Right lobe of liver (tissue), 6 donors: ENCODE measurements at regions not wholly inside any gene's neighbourhood (a gene's known extent, or its start where the extent isn't known, plus 50 kb on each side); places are given as distances from the start of the nearest gene placed in this dataset.

Source experiments
- ATAC-seq, 4 donors: fragments of 200-7000 bp; cut with Tn5 transposase; one replicate each; pipeline ENCODE4 v1.9.1; 2020; ENCODE audit warnings: mild to moderate bottlenecking in 4 of 4, moderate library complexity in 4 of 4
- DNase-seq, 3 donors: peaks; one replicate each; pipeline ENCODE4 v3.0.0-alpha.2; 2020
- H3K27ac ChIP-seq, 3 donors: fragments of 200-600 bp; one replicate each; pipeline ENCODE4 v1.8.0; 2022
- H3K27me3 ChIP-seq, 2 donors: fragments of 200-600 bp; one replicate each; pipeline ENCODE4 v1.8.0; 2022
- H3K36me3 ChIP-seq, 4 donors: fragments of 200-600 bp; sonication (generic) in 1 of 4; one replicate each; pipeline versions ENCODE4 v1.5.1 to v1.8.0; 2017 to 2022; ENCODE audit warnings: control low read depth in 1 of 4
- H3K4me1 ChIP-seq, 4 donors: fragments of 200-600 bp; sonication (generic) in 1 of 4; one replicate each; pipeline versions ENCODE4 v1.5.1 to v1.8.0; 2017 to 2022; ENCODE audit warnings: control low read depth in 1 of 4
- H3K4me3 ChIP-seq, 3 donors: fragments of 200-600 bp; one replicate each; pipeline ENCODE4 v1.8.0; 2022
- H3K9me3 ChIP-seq, 4 donors: fragments of 200-600 bp; sonication (generic) in 1 of 4; one replicate each; pipeline versions ENCODE4 v1.5.1 to v1.8.0; 2017 to 2022; ENCODE audit warnings: control low read depth in 1 of 4
- POLR2A ChIP-seq: fragments of 450-650 bp; IDR thresholded peaks from one replicate; pipeline ENCODE4 v1.6.1; 2017; ENCODE audit warnings: antibody characterized with exemption, mild to moderate bottlenecking
- WGBS: methylation state at CpG from one replicate; pipeline ENCODE4 v1.1.6; 2018; ENCODE audit warnings: low coverage, low lambda C conversion rate; ENCODE audit not compliant: insufficient coverage; ENCODE audit errors: missing lambda C conversion rate; 5-methylcytosine and 5-hydroxymethylcytosine counted together
- intact Hi-C, 2 donors: fragments of 100-400 bp; cut with DNase I; formaldehyde crosslinking; loops; one replicate each; pipeline versions ENCODE4 v1.11.2 to v1.14.1; 2022
- TF ChIP-seq, protein P1 (sequence below), 4 donors: fragments of 200-600 bp in 3 of 4; fragments of 450-650 bp in 1 of 4; IDR thresholded peaks; one replicate each; pipeline versions ENCODE4 v1.5.1 to v1.8.0; 2016 to 2022; ENCODE audit warnings: antibody characterized with exemption in 4 of 4, mild to moderate bottlenecking in 2 of 4
- donor health status: DM: no; HTN: yes; CAD: no.
- donor health status: DM: no; HTN: no; CAD: no.
- donor health status: DM: no; HTN: no; CAD: no.
- donor health status: DM: no; HTN: yes; CAD: no.
- donor health status: DM: no; HTN: yes; CAD: no.

DNA sequence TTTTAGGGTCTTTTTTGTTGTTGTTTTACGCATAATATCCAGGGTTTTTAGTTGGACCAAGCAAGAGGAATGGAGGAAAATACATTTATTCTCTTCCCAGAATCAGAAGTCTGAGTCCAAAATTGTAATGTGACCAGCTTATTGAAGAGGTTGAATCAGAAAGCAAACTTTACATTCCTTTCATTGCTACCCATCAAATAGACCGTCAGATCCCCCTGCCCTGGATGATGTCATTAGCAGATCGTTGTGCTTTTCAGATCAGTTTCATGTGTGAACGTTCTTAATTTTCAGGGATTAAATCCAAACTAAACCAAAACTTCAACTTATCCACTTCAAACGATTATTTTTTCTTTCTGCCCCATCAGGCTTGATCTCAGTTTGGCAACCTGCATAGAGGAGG lies 85.7 kb upstream of the NGF start:
- Histone ChIP-seq H3K4me3 (no peak overlapping the region), H3K27ac (no peak overlapping the region), H3K36me3 (no peaks in the 10 kb centered on the region), H3K27me3 (no peaks in the 10 kb centered on the region), H3K9me3 (no peaks in the 10 kb centered on the region), H3K4me1 (no peaks in the 10 kb centered on the region)
- no peak for DNase-seq
- intact Hi-C loops, result no loop called here
- TF ChIP-seq POLR2A, result no peak
- TF ChIP-seq, protein P1, sequence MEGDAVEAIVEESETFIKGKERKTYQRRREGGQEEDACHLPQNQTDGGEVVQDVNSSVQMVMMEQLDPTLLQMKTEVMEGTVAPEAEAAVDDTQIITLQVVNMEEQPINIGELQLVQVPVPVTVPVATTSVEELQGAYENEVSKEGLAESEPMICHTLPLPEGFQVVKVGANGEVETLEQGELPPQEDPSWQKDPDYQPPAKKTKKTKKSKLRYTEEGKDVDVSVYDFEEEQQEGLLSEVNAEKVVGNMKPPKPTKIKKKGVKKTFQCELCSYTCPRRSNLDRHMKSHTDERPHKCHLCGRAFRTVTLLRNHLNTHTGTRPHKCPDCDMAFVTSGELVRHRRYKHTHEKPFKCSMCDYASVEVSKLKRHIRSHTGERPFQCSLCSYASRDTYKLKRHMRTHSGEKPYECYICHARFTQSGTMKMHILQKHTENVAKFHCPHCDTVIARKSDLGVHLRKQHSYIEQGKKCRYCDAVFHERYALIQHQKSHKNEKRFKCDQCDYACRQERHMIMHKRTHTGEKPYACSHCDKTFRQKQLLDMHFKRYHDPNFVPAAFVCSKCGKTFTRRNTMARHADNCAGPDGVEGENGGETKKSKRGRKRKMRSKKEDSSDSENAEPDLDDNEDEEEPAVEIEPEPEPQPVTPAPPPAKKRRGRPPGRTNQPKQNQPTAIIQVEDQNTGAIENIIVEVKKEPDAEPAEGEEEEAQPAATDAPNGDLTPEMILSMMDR (IDR thresholded peaks at IDR 0.05), result no peak
- 46% methylated on average over 5 of the region's 5 CpGs for WGBS
- ATAC-seq, result no peak

GRCh38 chr1:115419571-115419970 lies 81.5 kb upstream of the NGF start:
- ATAC-seq, result no peak
- no peaks in the 10 kb centered on the region for H3K9me3 ChIP-seq
- TF ChIP-seq, protein P1 (IDR thresholded peaks at IDR 0.05), result no peak
- no peaks in the 10 kb centered on the region for H3K36me3 ChIP-seq
- WGBS, result 62% methylated on average over 2 of the region's 3 CpGs
- intact Hi-C loops, result no loop called here
- H3K4me3 ChIP-seq, result no peak overlapping the region
- DNase-seq, result no peak
- H3K27ac ChIP-seq, result no peak overlapping the region
- no peaks in the 10 kb centered on the region for H3K4me1 ChIP-seq
- H3K27me3 ChIP-seq, result no peaks in the 10 kb centered on the region

DNA sequence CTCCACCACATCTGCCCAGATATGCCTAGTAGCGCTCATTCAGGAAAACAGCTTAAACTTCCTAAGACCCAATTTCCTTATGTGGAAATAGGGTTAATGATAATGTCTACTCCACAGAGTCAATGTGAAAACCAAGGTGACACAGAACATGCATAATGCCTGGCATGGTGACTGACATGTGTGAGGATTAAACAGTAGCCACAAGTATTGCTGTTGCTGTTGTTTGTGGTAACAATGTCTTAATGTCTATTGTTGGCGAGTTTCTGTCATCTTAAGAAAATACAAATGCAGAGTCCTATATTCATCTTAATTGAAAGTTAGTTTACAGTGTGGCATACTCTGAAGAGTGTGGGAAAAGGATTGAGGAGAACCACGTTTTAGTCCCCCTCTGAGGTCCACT lies 75.6 kb upstream of the NGF start:
- DNase-seq, result no peak
- WGBS, result 70% methylated on average over 3 of the region's 3 CpGs

GRCh38 chr1:115413208-115413607 lies 75.2 kb upstream of the NGF start:
- WGBS, result 75% methylated on average over 3 of the region's 3 CpGs
- DNase-seq (no peak), ATAC-seq (no peak)
- peaks cover 0 to 5% (median 0%) of the 10 kb centered on the region in 4 donors for H3K4me1 ChIP-seq
- H3K9me3 ChIP-seq, result no peaks in the 10 kb centered on the region
- H3K27me3 ChIP-seq, result no peaks in the 10 kb centered on the region
- no peak for TF ChIP-seq POLR2A
- TF ChIP-seq, protein P1 (IDR thresholded peaks at IDR 0.05), result no peak
- H3K27ac ChIP-seq, result no peak overlapping the region
- no peaks in the 10 kb centered on the region for H3K36me3 ChIP-seq
- no peak overlapping the region for H3K4me3 ChIP-seq
- intact Hi-C loops, result no loop called here

More for the DNA sequence above, 75.6 kb upstream of the NGF start:
- H3K27ac ChIP-seq, result no peak overlapping the region
- no peaks in the 10 kb centered on the region for H3K27me3 ChIP-seq
- intact Hi-C loops, result no loop called here
- H3K9me3 ChIP-seq, result no peaks in the 10 kb centered on the region
- no peak overlapping the region for H3K4me3 ChIP-seq
- ATAC-seq, result no peak
- no peak for TF ChIP-seq POLR2A
- TF ChIP-seq, protein P1 (IDR thresholded peaks at IDR 0.05), result no peak
- H3K4me1 ChIP-seq, result peaks cover 0 to 5% (median 0%) of the 10 kb centered on the region in 4 donors
- no peaks in the 10 kb centered on the region for H3K36me3 ChIP-seq

DNA sequence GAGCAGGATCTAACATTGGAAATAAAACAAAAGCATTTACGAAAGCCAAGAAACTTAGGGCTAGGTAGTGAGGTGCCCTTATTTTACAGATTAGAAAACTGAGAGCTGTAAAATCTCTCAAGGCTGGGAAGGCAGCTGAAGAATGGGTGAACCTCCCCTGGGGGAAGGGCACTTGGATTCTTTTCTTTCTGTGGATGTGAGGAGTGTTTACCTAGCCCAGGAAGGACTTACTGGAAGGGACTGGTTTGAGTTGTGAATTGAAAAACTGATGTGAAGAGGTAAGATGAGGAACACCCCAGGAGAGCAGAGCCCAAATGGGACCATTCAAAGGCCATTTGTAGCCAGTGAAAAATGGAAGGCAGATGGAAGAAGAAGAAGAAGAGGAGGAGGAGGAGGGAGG lies 74.7 kb upstream of the NGF start:
- Histone ChIP-seq H3K9me3 (no peaks in the 10 kb centered on the region), H3K4me3 (no peak overlapping the region), H3K4me1 (peaks cover 0 to 5% (median 0%) of the 10 kb centered on the region in 4 donors), H3K36me3 (no peaks in the 10 kb centered on the region), H3K27me3 (no peaks in the 10 kb centered on the region), H3K27ac (no peak overlapping the region)
- no peak for TF ChIP-seq POLR2A
- TF ChIP-seq, protein P1 (IDR thresholded peaks at IDR 0.05), result no peak
- WGBS, result 61% methylated on average over 1 of the region's 1 CpG
- DNase-seq, result no peak
- ATAC-seq, result no peak
- intact Hi-C loops, result no loop called here
